HepG2 (cell line): ENCODE measurements at regions not wholly inside any gene's neighbourhood (a gene's known extent, or its start where the extent isn't known, plus 50 kb on each side); places are given as distances from the start of the nearest gene placed in this dataset.

ENCODE experiments used
- CBX1 ChIP-seq: IDR thresholded peaks from one replicate; pipeline ENCODE4 v1.6.1; 2016; ENCODE audit warnings: antibody characterized with exemption, low read depth
- MBD4 ChIP-seq: IDR thresholded peaks from 2 replicates; pipeline ENCODE4 v1.6.1; 2012; ENCODE audit warnings: low read length, inconsistent platforms, borderline replicate concordance
- SNAPC2 ChIP-seq: sonication (generic); formaldehyde crosslinking; IDR thresholded peaks from 2 replicates; pipeline ENCODE4 v1.8.1; 2022; ENCODE audit warnings: mild to moderate bottlenecking, missing genetic modification reagents
- TF ChIP-seq, protein P1 (sequence below): sonication (generic); formaldehyde crosslinking; IDR thresholded peaks from 2 replicates; pipeline ENCODE4 v1.4.0; 2020; ENCODE audit warnings: missing genetic modification reagents, borderline replicate concordance
- TF ChIP-seq, protein P2 (sequence below): IDR thresholded peaks from 2 replicates; pipeline ENCODE4 v1.4.0; 2020; ENCODE audit warnings: mild to moderate bottlenecking, missing genetic modification reagents

DNA sequence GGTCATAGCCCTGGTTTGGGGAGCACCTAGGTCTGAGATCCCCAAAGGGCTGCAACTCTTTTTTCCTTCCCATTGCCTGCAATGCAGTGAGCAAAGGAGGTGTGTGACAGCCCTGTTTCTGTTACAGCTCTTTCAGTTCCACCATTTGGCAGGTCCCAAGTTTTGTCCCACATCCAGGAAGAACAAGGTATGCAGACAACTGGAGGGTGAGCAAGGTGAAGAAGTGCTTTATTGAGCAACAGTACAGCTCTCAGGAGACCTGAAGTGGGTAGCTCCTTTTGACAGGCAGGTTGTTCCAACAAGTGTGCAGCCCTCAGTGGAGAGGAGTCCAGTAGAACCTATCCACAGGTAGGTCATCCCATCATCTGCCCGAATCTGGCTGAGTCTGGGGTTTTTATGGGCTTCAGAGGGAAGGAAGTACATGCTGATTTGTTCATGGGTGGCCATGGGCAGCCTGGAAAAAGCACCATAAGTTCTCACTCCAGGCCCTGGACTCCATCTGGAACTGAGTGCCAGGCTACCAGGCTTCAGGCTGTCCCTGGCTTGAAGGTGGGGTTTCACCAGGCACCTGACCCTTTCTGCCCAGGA, 62.8 kb upstream of the NAV3 start (continued):
- TF ChIP-seq SNAPC2 (CRISPR knock-in tag): no peak
- TF ChIP-seq CBX1: no peak
- no peak for TF ChIP-seq MBD4
- TF ChIP-seq, protein P1, sequence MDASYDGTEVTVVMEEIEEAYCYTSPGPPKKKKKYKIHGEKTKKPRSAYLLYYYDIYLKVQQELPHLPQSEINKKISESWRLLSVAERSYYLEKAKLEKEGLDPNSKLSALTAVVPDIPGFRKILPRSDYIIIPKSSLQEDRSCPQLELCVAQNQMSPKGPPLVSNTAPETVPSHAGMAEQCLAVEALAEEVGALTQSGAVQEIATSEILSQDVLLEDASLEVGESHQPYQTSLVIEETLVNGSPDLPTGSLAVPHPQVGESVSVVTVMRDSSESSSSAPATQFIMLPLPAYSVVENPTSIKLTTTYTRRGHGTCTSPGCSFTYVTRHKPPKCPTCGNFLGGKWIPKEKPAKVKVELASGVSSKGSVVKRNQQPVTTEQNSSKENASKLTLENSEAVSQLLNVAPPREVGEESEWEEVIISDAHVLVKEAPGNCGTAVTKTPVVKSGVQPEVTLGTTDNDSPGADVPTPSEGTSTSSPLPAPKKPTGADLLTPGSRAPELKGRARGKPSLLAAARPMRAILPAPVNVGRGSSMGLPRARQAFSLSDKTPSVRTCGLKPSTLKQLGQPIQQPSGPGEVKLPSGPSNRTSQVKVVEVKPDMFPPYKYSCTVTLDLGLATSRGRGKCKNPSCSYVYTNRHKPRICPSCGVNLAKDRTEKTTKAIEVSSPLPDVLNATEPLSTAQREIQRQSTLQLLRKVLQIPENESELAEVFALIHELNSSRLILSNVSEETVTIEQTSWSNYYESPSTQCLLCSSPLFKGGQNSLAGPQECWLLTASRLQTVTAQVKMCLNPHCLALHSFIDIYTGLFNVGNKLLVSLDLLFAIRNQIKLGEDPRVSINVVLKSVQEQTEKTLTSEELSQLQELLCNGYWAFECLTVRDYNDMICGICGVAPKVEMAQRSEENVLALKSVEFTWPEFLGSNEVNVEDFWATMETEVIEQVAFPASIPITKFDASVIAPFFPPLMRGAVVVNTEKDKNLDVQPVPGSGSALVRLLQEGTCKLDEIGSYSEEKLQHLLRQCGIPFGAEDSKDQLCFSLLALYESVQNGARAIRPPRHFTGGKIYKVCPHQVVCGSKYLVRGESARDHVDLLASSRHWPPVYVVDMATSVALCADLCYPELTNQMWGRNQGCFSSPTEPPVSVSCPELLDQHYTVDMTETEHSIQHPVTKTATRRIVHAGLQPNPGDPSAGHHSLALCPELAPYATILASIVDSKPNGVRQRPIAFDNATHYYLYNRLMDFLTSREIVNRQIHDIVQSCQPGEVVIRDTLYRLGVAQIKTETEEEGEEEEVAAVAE (CRISPR knock-in tag): no peak
- TF ChIP-seq, protein P2, sequence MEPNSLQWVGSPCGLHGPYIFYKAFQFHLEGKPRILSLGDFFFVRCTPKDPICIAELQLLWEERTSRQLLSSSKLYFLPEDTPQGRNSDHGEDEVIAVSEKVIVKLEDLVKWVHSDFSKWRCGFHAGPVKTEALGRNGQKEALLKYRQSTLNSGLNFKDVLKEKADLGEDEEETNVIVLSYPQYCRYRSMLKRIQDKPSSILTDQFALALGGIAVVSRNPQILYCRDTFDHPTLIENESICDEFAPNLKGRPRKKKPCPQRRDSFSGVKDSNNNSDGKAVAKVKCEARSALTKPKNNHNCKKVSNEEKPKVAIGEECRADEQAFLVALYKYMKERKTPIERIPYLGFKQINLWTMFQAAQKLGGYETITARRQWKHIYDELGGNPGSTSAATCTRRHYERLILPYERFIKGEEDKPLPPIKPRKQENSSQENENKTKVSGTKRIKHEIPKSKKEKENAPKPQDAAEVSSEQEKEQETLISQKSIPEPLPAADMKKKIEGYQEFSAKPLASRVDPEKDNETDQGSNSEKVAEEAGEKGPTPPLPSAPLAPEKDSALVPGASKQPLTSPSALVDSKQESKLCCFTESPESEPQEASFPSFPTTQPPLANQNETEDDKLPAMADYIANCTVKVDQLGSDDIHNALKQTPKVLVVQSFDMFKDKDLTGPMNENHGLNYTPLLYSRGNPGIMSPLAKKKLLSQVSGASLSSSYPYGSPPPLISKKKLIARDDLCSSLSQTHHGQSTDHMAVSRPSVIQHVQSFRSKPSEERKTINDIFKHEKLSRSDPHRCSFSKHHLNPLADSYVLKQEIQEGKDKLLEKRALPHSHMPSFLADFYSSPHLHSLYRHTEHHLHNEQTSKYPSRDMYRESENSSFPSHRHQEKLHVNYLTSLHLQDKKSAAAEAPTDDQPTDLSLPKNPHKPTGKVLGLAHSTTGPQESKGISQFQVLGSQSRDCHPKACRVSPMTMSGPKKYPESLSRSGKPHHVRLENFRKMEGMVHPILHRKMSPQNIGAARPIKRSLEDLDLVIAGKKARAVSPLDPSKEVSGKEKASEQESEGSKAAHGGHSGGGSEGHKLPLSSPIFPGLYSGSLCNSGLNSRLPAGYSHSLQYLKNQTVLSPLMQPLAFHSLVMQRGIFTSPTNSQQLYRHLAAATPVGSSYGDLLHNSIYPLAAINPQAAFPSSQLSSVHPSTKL (CRISPR knock-in tag): no peak
